GM21529 (cell line): ENCODE measurements at regions not wholly inside any gene's neighbourhood (a gene's known extent, or its start where the extent isn't known, plus 50 kb on each side); places are given as distances from the start of the nearest gene placed in this dataset.
A peak's percentile ranks its signal among the peaks of the same experiment; 100 is the strongest.

Experiments
- ATAC-seq: cut with Tn5 transposase; IDR thresholded peaks from one replicate; pipeline ENCODE4 v1.9.1; 2021; ENCODE audit not compliant: unreplicated experiment

DNA sequence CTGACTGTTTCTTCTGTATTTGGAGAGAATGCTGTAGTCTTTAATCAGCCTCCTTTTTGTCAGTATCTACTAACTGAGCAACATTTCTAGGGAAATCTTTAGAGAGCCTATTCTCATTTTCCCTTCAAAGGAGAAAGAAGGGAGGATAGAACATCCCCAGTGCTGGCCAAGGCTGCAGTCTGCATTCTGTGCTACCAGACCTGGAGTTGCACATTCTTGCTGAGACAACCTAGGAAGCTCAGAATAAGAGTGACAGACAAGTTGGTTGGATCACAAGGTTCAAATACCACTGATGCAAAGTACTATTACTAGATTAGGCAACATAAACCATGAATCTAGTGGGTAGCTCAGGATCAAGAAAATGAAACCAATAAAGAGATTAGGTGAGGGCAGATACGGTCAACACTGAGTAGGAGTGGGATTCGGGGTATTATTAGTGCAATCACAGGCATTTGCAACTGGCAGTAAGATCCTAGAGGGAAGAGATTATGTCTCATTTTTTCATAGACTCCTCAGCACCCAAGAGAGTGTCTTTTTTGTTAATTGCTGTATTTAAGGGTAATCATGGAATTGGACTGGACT is 213.5 kb upstream of the FAM83B start:
- ATAC-seq, result no peak

DNA sequence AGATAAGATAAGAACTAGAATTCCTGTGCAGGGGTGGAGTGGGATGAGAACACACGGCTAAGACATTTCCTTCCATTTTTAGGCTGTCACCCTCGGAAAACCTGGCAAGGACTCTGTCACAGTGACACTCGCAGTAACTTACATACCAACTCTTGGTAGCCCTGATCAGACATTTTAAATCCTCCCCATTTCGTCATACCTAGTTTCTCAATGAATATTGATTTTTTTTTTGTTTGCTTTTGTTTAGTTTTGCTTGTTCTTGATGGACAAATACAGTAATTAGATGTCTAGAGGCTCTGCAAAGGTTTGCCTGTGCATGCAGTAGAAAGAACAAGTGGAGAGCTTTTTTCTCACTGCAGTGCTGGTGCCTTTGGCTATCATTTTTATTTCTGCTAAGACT is 213.0 kb upstream of the FAM83B start:
- no peak for ATAC-seq

GRCh38 chr6:54640911-54641310 is 205.7 kb upstream of the FAM83B start:
- ATAC-seq, result no peak

DNA sequence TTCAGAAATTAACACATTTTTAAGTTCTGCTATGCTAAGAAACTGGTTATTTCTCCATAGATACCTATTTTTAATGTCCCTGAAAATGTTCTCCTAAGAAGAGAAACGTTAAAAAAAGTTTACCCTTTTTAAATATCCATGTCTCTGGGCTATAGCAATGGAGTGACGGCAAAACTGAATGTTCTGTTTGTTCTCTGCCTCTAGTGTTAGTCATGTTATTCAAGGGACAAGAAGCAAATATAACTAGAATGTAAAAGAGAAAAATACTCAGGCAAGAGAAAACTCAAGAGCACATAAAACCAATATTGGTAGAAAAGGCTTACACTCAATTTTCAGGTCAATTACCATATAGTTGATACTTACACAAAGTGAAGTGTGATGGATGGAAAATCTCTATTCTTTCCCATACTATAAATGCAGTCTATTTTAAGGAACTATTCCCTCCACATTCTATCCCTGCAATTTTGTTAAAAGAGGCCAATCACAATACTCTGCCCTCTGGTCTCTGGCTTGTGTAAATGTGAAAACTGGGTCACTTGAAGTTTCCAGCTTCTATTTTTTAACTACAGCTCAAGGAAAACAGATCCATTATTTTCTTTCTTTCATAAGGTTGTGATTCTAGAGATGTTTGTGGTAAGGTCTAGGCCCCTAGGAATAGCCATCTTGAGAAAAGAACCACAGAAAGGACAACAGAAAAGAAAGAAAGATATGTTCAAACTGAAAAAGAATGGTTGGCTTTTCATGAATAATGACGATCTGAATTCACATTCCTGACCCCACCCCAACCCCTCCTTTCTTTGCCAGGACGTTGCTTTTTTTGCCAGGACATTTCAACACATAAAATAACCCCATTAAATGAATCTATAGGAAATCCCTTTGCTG is 200.3 kb upstream of the FAM83B start:
- no peak for ATAC-seq

GRCh38 chr6:54646951-54647664 is 199.5 kb upstream of the FAM83B start:
- no peak for ATAC-seq

DNA sequence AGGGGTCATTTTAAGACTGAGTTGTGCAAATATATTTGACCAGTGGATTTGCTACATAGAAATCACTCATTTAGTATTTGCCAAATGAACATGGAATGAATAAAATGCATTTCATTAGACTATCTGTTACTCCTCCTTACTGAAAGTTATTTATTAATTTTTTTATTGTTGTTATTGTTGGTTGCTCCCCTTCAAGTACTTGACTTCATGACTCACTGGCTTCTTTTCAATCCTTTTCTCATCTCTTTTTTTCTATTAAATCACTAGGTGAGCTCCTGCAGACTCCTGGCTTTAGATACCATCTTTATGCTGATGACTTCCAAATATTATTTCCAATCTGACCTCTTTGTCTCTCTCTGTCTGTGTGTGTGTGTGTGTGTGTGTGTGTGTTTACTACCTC is 192.2 kb upstream of the FAM83B start:
- ATAC-seq, result no peak

GRCh38 chr6:54655162-54655561 is 191.4 kb upstream of the FAM83B start:
- ATAC-seq, result no peak

DNA sequence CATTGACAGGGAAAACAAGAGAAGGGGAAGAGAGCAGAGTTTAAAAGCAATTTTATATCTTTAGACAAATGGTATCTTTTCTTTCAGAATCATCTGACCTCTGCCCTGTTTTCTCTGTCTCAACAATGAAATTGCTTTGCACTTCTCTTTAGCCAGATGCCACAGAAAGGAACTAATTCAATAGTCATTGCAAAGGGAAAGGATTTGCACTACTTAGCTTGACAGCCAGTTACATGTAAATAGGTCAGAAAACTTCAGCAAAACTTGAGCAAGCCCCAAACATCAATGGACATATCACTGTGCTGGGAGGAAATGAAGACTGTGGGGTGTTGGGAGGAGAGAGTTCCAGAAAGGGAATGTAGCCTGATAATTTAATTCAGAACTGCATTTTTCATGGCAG is 181.3 kb upstream of the FAM83B start:
- ATAC-seq, result no peak

DNA sequence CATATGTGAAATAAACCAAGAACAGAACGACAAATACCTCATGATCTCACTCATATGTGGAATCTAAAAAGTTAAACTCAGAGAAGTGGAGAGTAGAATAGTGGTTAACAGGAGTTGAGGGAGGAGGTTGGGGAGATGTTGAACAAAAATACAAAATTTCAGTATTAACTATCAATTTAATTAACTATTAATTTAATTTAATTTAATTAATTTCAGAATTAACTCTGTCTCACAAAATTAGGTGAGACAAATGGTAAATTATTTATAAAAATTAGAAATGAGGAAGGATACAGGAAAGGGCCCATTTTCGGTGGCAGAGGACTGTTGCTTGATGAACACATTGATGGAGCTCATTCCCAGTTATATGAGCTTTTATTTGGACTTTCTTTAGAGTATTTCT is 166.0 kb upstream of the FAM83B start:
- ATAC-seq, result no peak

DNA sequence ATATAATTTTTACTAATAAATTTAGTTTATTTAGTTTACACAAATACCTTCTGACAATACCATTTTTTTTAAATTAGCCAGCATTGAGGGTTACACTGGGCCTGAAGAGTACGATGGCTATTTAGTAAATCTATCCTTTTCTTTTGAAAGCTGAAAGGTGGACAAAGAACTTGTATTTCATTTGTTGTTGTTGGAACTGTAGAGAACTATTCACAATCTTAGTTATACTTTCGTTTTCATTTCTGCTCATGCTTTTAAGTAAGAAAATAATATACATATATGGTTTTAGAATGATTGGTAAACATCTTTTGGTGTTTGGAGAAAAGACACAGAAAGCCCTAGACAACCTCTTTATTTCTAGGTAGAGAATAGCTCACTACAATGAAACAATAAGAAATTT is 165.3 kb upstream of the FAM83B start:
- no peak for ATAC-seq

- ATAC-seq, result no peak
These were observed 164.6 kb upstream of the FAM83B start for GRCh38 chr6:54681987-54682386.

GRCh38 chr6:54689620-54690019 is 157.0 kb upstream of the FAM83B start:
- no peak for ATAC-seq

GRCh38 chr6:54690596-54690995 is 156.0 kb upstream of the FAM83B start:
- ATAC-seq, result no peak

DNA sequence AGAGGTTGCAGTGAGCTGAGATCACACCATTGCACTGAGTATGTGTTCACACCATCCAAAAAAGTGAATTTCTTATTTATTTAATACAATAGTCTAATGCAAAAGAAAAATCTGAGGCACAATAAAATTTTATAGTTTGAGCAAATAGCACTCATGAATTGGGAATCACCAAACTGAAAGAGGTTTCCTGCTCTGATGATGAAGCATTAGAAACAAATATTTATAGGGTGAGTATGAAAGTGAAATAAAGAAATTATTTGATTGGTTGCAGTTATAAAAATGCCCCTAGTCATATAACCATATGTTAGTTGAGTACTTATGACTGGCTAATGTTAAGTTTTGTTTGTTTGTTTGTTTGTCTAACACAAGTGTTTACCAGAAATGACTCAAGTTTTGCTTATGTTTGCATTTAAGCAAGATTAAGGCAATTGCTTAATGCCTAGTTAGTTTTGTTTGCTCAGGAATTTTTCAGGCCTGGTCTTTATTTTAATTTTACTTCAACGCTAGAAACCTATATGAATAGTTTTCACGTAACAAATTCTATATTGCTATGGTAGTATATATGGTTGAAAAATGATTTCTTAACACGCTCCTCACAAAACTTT is 151.5 kb upstream of the FAM83B start:
- ATAC-seq, result no peak

GRCh38 chr6:54695815-54696214 is 150.8 kb upstream of the FAM83B start:
- no peak for ATAC-seq

- no peak for ATAC-seq
These were observed 149.1 kb upstream of the FAM83B start for GRCh38 chr6:54697424-54697823.

DNA sequence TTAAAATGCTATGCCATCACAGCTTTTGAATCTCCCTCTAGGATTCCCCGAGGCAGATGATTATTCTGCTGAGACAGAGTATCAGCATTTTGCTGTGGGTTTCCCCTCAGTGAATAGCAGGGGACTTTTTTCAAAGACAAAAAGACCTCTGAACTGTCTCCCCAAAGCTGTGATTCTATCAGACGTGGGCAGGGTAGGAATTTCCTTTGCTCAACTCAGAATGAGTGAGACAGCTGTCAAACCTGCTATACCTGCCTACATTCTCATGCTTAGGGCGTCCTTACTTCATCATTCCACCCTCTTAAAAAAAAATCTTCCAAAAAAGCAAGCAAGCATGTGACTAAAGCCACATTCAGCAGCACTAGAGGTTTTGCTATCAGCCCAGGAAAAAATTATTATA is 147.6 kb upstream of the FAM83B start:
- peak; percentile 68 for ATAC-seq

DNA sequence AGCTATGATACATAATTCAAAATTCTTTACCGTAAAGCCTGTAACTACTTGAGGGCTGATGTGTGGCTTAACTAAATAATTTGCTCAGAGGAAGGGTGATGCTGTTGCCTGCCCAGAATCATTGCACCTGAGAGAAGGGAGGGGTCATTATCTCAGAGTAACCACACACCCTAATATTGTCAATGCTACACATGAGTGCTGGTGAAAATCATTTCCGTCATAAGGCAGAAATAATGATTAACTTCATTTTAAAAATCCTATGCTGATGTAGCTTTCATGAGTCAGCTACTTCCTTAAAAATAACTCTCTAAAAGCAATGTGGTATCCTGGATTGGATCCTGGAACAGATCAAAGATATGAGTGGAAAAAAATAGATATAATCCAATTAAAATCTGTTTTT is 146.4 kb upstream of the FAM83B start:
- no peak for ATAC-seq

DNA sequence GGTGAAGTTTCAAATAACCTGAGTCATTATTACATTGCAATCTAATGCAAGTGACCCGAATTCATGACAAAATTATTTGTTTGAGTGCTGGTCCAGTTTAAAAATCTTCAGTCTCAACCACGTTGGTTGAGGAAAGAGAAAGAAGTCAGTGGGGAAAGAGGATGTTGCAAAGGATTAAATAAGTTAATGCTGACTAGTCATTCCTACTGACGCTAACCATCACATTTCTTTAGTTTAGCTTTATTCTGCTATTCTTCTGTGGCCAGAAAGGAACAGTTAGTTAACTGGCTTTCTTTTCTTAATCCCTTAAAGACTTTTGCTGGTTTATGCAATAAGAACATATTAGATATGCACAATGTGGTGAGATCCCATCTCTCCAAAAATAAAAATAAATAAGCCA is 143.8 kb upstream of the FAM83B start:
- ATAC-seq, result no peak

- ATAC-seq, result no peak
These were observed 140.2 kb upstream of the FAM83B start for GRCh38 chr6:54706391-54706790.

DNA sequence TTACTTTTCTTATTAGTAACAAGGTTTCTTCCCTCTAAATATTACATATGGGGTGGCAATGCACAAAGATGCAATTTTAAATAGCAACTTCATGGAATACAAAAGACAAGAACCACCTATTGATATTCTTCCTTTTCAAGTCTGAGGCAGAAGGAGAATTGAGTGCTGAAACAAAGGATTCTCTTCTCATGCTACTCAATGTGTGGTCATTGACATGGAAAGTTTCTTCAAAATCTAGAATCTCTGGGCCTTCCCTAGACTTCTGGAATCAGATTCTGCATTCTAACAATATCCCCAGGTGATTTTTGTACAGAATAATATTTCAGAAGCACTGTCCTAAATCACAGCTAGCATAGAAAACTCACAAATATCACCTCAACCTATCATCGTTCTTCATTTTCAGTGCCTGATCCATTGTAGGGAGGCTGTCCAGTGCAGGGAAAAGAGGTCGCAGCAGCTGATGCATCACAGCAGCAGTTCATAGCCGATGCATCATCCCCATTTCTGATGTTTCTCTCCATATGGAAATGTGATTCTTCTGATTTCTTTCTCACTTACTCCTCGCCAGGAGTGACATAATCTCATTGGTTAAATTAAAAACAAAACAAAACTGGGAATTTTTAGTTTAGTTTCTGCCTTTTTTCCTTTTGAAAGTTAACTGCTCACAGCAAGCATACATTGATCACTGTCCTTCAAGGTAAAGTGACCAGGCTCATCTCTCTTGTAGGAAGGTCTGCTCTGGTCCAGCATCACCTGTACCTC is 139.5 kb upstream of the FAM83B start:
- no peak for ATAC-seq
